HEK293 (cell line): ENCODE measurements at regions not wholly inside any gene's neighbourhood (a gene's known extent, or its start where the extent isn't known, plus 50 kb on each side); places are given as distances from the start of the nearest gene placed in this dataset.

Source experiments
- CTCF ChIA-PET: fragments of 350-600 bp; formaldehyde crosslinking; extraction: SDS; loops from one replicate; lab custom pipeline; 2021; ENCODE audit warnings: antibody characterized with exemption; lab: Yijun Ruan, JAX
- POLR2A ChIA-PET: fragments of 300-600 bp; formaldehyde crosslinking; extraction: SDS; loops from one replicate; lab custom pipeline; 2020; ENCODE audit warnings: antibody characterized with exemption, inconsistent platforms; lab: Yijun Ruan, JAX
- H3K27ac ChIP-seq: fragments of 200-500 bp; sonication (Bioruptor generic); 2 replicates; pipeline ENCODE4 v1.5.1; 2014; ENCODE audit warnings: low read depth, low read length, control low read depth, inconsistent platforms; ENCODE audit errors: extremely low read depth
- H3K36me3 ChIP-seq, 2 experiments: fragments of 200-500 bp in 1 of 2; sonication (Bioruptor generic) in 1 of 2; 1 replicate in 1 of 2; 2 replicates in 1 of 2; pipeline ENCODE4 v1.5.1; 2014 to 2017; ENCODE audit warnings: inconsistent platforms in 2 of 2, low read length in 2 of 2; ENCODE audit not compliant: control insufficient read depth in 2 of 2, insufficient read depth in 1 of 2
- H3K4me1 ChIP-seq: fragments of 200-500 bp; sonication (Bioruptor generic); 2 replicates; pipeline ENCODE4 v1.5.1; 2014; ENCODE audit warnings: mild to moderate bottlenecking, low read length, inconsistent platforms; ENCODE audit not compliant: control insufficient read depth, insufficient read depth
- H3K4me3 ChIP-seq: 2 replicates; pipeline ENCODE4 v1.5.1; 2011; ENCODE audit warnings: low read depth, mild to moderate bottlenecking, control low read depth, low read length, moderate library complexity
- H3K9me3 ChIP-seq: fragments of 200-500 bp; sonication (Bioruptor generic); 2 replicates; pipeline ENCODE4 v1.5.1; 2014; ENCODE audit warnings: low read depth, low read length, inconsistent platforms; ENCODE audit not compliant: control insufficient read depth, insufficient read depth
- KLF1 ChIP-seq: fragments of 450-650 bp; formaldehyde crosslinking; IDR thresholded peaks from 2 replicates; pipeline ENCODE4 v1.5.1; 2016; ENCODE audit warnings: missing biosample characterization, missing genetic modification characterization
- MZF1 ChIP-seq: fragments of 450-650 bp; formaldehyde crosslinking; IDR thresholded peaks from 2 replicates; pipeline ENCODE4 v1.5.1; 2017; ENCODE audit warnings: missing biosample characterization, missing genetic modification characterization, borderline replicate concordance
- SP7 ChIP-seq: fragments of 450-650 bp; formaldehyde crosslinking; IDR thresholded peaks from 2 replicates; pipeline ENCODE4 v1.5.1; 2016; ENCODE audit warnings: missing biosample characterization, missing genetic modification characterization
- TCF7L2 ChIP-seq: IDR thresholded peaks from 2 replicates; pipeline ENCODE4 v1.6.1; 2011; ENCODE audit warnings: low read depth, mild to moderate bottlenecking, inconsistent platforms, low read length, moderate library complexity, borderline replicate concordance
- ZBTB48 ChIP-seq: fragments of 450-650 bp; formaldehyde crosslinking; IDR thresholded peaks from 2 replicates; pipeline ENCODE4 v1.5.1; 2016; ENCODE audit warnings: missing biosample characterization, missing genetic modification characterization
- ZBTB7A ChIP-seq: fragments of 450-650 bp; formaldehyde crosslinking; IDR thresholded peaks from 2 replicates; pipeline ENCODE4 v1.5.1; 2016; ENCODE audit warnings: low read depth, missing biosample characterization, missing genetic modification characterization
- ZEB2 ChIP-seq: fragments of 450-650 bp; formaldehyde crosslinking; IDR thresholded peaks from 2 replicates; pipeline ENCODE4 v1.5.1; 2016; ENCODE audit warnings: missing biosample characterization, missing genetic modification characterization
- ZNF140 ChIP-seq: fragments of 450-650 bp; formaldehyde crosslinking; IDR thresholded peaks from 2 replicates; pipeline ENCODE4 v1.5.1; 2016; ENCODE audit warnings: missing biosample characterization, missing genetic modification characterization
- ZNF146 ChIP-seq: fragments of 450-650 bp; formaldehyde crosslinking; IDR thresholded peaks from 2 replicates; pipeline ENCODE4 v1.5.1; 2016; ENCODE audit warnings: missing biosample characterization, missing genetic modification characterization
- ZNF16 ChIP-seq: fragments of 450-650 bp; formaldehyde crosslinking; IDR thresholded peaks from 2 replicates; pipeline ENCODE4 v1.5.1; 2016; ENCODE audit warnings: low read depth, missing biosample characterization, missing genetic modification characterization
- ZNF174 ChIP-seq: fragments of 450-650 bp; formaldehyde crosslinking; IDR thresholded peaks from 2 replicates; pipeline ENCODE4 v1.5.0; 2017; ENCODE audit warnings: missing biosample characterization, mild to moderate bottlenecking, missing genetic modification characterization
- ZNF19 ChIP-seq: fragments of 450-650 bp; formaldehyde crosslinking; IDR thresholded peaks from 2 replicates; pipeline ENCODE4; 2016; ENCODE audit warnings: missing biosample characterization, missing genetic modification characterization, low read depth
- ZNF24 ChIP-seq: fragments of 450-650 bp; formaldehyde crosslinking; IDR thresholded peaks from 2 replicates; pipeline ENCODE4 v1.5.1; 2016; ENCODE audit warnings: missing biosample characterization, missing genetic modification characterization
- ZNF37A ChIP-seq: fragments of 450-650 bp; IDR thresholded peaks from 2 replicates; pipeline ENCODE4 v1.5.1; 2018; ENCODE audit warnings: missing biosample characterization, missing genetic modification characterization
- ZNF555 ChIP-seq: fragments of 450-650 bp; formaldehyde crosslinking; conservative IDR thresholded peaks from 2 replicates; pipeline ENCODE4 v1.5.1; 2017; ENCODE audit warnings: missing biosample characterization, mild to moderate bottlenecking, missing genetic modification characterization, inconsistent platforms
- ZNF621 ChIP-seq: fragments of 450-650 bp; formaldehyde crosslinking; IDR thresholded peaks from 2 replicates; pipeline ENCODE4 v1.5.1; 2017; ENCODE audit warnings: missing biosample characterization, missing genetic modification characterization
- ZNF629 ChIP-seq: fragments of 450-650 bp; formaldehyde crosslinking; IDR thresholded peaks from 2 replicates; pipeline ENCODE4 v1.5.1; 2017; ENCODE audit warnings: missing biosample characterization, missing genetic modification characterization
- ZNF843 ChIP-seq: fragments of 450-650 bp; formaldehyde crosslinking; IDR thresholded peaks from 2 replicates; pipeline ENCODE4 v1.5.1; 2016; ENCODE audit warnings: missing biosample characterization, missing genetic modification characterization
- ZSCAN30 ChIP-seq: fragments of 450-650 bp; IDR thresholded peaks from 2 replicates; pipeline ENCODE4 v1.5.1; 2018; ENCODE audit warnings: missing biosample characterization, mild to moderate bottlenecking, missing genetic modification characterization, moderate library complexity
- ZXDB ChIP-seq: fragments of 450-650 bp; formaldehyde crosslinking; IDR thresholded peaks from 2 replicates; pipeline ENCODE4 v1.5.1; 2016; ENCODE audit warnings: missing biosample characterization, missing genetic modification characterization
- TF ChIP-seq, protein P1 (sequence below): fragments of 450-650 bp; formaldehyde crosslinking; IDR thresholded peaks from 2 replicates; pipeline ENCODE4 v1.5.1; 2016; ENCODE audit warnings: missing biosample characterization, missing genetic modification characterization
- TF ChIP-seq, protein P2 (sequence below): fragments of 450-650 bp; formaldehyde crosslinking; IDR thresholded peaks from 2 replicates; pipeline ENCODE4 v1.5.1; 2017; ENCODE audit warnings: missing biosample characterization, missing genetic modification characterization
- TF ChIP-seq, protein P3 (sequence below): fragments of 450-650 bp; formaldehyde crosslinking; IDR thresholded peaks from 2 replicates; pipeline ENCODE4 v1.5.1; 2016; ENCODE audit warnings: missing biosample characterization, missing genetic modification characterization
- TF ChIP-seq, protein P4 (sequence below): fragments of 450-650 bp; formaldehyde crosslinking; IDR thresholded peaks from 2 replicates; pipeline ENCODE4 v1.5.1; 2016; ENCODE audit warnings: missing biosample characterization, missing genetic modification characterization

DNA sequence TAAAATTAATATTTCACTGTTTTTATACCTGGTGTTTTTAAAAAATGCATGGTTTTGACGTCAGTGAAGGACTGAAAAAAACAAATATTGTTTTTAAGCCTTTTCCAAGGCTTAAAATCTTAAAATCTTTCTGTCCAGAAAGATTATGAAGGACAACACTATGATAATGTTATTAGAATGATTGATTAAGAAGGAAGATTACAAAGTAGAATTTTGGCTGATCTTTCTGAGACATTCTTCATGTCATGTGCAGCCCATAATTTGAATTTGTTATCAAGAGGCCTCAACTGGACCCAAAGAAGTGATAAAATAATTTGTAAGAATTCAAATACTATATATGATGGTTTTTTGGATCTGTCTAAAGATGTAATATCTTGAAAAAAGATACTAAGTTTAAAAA lies 584.4 kb upstream of the CXADR start:
- Histone ChIP-seq H3K4me3 (no peak overlapping the region), H3K4me1 (peaks cover 4% of the 10 kb centered on the region), H3K27ac (no peak overlapping the region), H3K36me3 (no peaks in the 10 kb centered on the region)
- ChIA-PET POLR2A (no interaction called here), CTCF (interaction anchor here (0.7 kb wide), 1 partner anchor 15 kb away, joined by 3 read pairs; no protein-coding TSS in a partner anchor)
- TF ChIP-seq ZNF555 (tag by site-specific recombination) (no peak), ZEB2 (no peak), ZNF629 (tag by site-specific recombination) (no peak), ZSCAN30 (tag by site-specific recombination) (no peak), ZNF16 (tag by site-specific recombination) (no peak), ZBTB48 (tag by site-specific recombination) (no peak), ZNF174 (tag by site-specific recombination) (no peak), TCF7L2 (no peak), KLF1 (tag by site-specific recombination) (no peak), ZNF621 (tag by site-specific recombination) (no peak), MZF1 (tag by site-specific recombination) (no peak), ZNF843 (tag by site-specific recombination) (no peak), ZNF19 (tag by site-specific recombination) (no peak)
- TF ChIP-seq, protein P1, sequence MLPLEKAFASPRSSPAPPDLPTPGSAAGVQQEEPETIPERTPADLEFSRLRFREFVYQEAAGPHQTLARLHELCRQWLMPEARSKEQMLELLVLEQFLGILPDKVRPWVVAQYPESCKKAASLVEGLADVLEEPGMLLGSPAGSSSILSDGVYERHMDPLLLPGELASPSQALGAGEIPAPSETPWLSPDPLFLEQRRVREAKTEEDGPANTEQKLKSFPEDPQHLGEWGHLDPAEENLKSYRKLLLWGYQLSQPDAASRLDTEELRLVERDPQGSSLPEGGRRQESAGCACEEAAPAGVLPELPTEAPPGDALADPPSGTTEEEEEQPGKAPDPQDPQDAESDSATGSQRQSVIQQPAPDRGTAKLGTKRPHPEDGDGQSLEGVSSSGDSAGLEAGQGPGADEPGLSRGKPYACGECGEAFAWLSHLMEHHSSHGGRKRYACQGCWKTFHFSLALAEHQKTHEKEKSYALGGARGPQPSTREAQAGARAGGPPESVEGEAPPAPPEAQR: no peak
- TF ChIP-seq, protein P2, sequence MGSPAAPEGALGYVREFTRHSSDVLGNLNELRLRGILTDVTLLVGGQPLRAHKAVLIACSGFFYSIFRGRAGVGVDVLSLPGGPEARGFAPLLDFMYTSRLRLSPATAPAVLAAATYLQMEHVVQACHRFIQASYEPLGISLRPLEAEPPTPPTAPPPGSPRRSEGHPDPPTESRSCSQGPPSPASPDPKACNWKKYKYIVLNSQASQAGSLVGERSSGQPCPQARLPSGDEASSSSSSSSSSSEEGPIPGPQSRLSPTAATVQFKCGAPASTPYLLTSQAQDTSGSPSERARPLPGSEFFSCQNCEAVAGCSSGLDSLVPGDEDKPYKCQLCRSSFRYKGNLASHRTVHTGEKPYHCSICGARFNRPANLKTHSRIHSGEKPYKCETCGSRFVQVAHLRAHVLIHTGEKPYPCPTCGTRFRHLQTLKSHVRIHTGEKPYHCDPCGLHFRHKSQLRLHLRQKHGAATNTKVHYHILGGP: no peak
- TF ChIP-seq, protein P3, sequence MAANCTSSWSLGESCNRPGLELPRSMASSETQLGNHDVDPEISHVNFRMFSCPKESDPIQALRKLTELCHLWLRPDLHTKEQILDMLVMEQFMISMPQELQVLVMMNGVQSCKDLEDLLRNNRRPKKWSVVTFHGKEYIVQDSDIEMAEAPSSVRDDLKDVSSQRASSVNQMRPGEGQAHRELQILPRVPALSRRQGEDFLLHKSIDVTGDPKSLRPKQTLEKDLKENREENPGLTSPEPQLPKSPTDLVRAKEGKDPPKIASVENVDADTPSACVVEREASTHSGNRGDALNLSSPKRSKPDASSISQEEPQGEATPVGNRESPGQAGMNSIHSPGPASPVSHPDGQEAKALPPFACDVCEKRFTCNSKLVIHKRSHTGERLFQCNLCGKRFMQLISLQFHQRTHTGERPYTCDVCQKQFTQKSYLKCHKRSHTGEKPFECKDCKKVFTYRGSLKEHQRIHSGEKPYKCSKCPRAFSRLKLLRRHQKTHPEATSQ (tag by site-specific recombination): no peak
- TF ChIP-seq, protein P4, sequence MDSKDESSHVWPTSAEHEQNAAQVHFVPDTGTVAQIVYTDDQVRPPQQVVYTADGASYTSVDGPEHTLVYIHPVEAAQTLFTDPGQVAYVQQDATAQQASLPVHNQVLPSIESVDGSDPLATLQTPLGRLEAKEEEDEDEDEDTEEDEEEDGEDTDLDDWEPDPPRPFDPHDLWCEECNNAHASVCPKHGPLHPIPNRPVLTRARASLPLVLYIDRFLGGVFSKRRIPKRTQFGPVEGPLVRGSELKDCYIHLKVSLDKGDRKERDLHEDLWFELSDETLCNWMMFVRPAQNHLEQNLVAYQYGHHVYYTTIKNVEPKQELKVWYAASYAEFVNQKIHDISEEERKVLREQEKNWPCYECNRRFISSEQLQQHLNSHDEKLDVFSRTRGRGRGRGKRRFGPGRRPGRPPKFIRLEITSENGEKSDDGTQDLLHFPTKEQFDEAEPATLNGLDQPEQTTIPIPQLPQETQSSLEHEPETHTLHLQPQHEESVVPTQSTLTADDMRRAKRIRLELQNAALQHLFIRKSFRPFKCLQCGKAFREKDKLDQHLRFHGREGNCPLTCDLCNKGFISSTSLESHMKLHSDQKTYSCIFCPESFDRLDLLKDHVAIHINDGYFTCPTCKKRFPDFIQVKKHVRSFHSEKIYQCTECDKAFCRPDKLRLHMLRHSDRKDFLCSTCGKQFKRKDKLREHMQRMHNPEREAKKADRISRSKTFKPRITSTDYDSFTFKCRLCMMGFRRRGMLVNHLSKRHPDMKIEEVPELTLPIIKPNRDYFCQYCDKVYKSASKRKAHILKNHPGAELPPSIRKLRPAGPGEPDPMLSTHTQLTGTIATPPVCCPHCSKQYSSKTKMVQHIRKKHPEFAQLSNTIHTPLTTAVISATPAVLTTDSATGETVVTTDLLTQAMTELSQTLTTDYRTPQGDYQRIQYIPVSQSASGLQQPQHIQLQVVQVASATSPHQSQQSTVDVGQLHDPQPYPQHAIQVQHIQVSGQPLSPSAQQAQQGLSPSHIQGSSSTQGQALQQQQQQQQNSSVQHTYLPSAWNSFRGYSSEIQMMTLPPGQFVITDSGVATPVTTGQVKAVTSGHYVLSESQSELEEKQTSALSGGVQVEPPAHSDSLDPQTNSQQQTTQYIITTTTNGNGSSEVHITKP (tag by site-specific recombination): no peak
- TF ChIP-seq, all 188 proteins: peak for 0
- no peaks in the 10 kb centered on the region for H3K9me3 ChIP-seq

DNA sequence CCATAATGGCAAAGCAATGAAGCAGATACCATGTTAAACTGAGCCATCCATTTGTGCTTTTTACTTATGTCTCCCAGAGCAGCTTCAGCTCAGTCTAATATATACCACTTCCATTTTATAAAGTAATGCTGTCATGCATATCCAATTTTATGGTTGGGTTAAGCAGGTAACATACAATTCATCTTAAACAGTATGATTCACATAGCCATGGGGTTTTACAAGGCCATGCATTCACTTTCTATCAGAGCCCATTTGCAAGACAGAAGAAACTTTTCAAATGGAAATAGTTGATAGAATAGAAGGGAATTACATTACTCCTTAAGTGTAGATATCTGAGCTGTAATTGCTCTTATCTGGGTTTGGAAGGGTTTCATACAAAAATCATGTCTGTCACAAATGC lies 580.5 kb upstream of the CXADR start:
- H3K36me3 ChIP-seq: no peaks in the 10 kb centered on the region
- H3K9me3 ChIP-seq: no peaks in the 10 kb centered on the region
- POLR2A ChIA-PET: interaction anchor here (0.6 kb wide), 1 partner anchor 126 kb away, joined by 3 read pairs; no protein-coding TSS in a partner anchor
- no peak overlapping the region for H3K27ac ChIP-seq
- TF ChIP-seq ZXDB (tag by site-specific recombination) (no peak), ZNF140 (tag by site-specific recombination) (no peak), ZNF24 (tag by site-specific recombination) (no peak), ZNF37A (no peak), ZNF146 (no peak), SP7 (tag by site-specific recombination) (no peak), ZBTB7A (tag by site-specific recombination) (no peak)
- peaks cover 4% of the 10 kb centered on the region for H3K4me1 ChIP-seq
- no peak overlapping the region for H3K4me3 ChIP-seq
- CTCF ChIA-PET: interaction anchor here (0.6 kb wide), 1 partner anchor 10 kb away, joined by 3 read pairs; no protein-coding TSS in a partner anchor
